ENCODE measurements at regions not wholly inside any gene's neighbourhood (a gene's known extent, or its start where the extent isn't known, plus 50 kb on each side); places are given as distances from the start of the nearest gene placed in this dataset.
"Not testable (repeated sequence)": the region's sequence is repeated elsewhere in the genome, so short reads cannot be mapped to it uniquely, and the experiment has no call there.

GRCh38 chr11:83349296-83349695 lies 63.1 kb upstream of the CCDC90B start:
- in situ Hi-C loops (cut with MboI; ENCODE audit: low sequenced_read_pairs) = no loop called here
- no peaks in the 10 kb centered on the region for H3K9me3 ChIP-seq
- no peak for DNase-seq (ENCODE audit: low spot score in 2 of 2)
- no peaks in the 10 kb centered on the region for H3K4me1 ChIP-seq
- H3K36me3 ChIP-seq (replicated peaks) = no peaks in the 10 kb centered on the region
- no peak overlapping the region for H3K4me3 ChIP-seq
- peaks cover 7% of the 10 kb centered on the region for H3K27me3 ChIP-seq (ENCODE audit: low read depth)

GRCh38 chr11:83346706-83347105 lies 60.5 kb upstream of the CCDC90B start:
- H3K9me3 ChIP-seq; in situ Hi-C loops (cut with MboI; ENCODE audit: low sequenced_read_pairs); H3K27me3 ChIP-seq (ENCODE audit: low read depth); H3K4me1 ChIP-seq; DNase-seq (ENCODE audit: low spot score in 2 of 2); H3K4me3 ChIP-seq; H3K36me3 ChIP-seq (replicated peaks): not testable (repeated sequence)

GRCh38 chr11:83344521-83344920 lies 58.4 kb upstream of the CCDC90B start:
- H3K9me3 ChIP-seq; H3K27me3 ChIP-seq (ENCODE audit: low read depth); H3K4me1 ChIP-seq; DNase-seq (ENCODE audit: low spot score in 2 of 2); H3K36me3 ChIP-seq (replicated peaks); H3K4me3 ChIP-seq; in situ Hi-C loops (cut with MboI; ENCODE audit: low sequenced_read_pairs): not testable (repeated sequence)

- no peak overlapping the region for H3K4me3 ChIP-seq
- no peaks in the 10 kb centered on the region for H3K9me3 ChIP-seq
- peaks cover 10% of the 10 kb centered on the region; the same call in 1 of the 2 replicates for H3K27me3 ChIP-seq (ENCODE audit: low read depth)
- no peaks in the 10 kb centered on the region for H3K4me1 ChIP-seq
- H3K36me3 ChIP-seq (replicated peaks) = no peaks in the 10 kb centered on the region
- in situ Hi-C loops (cut with MboI; ENCODE audit: low sequenced_read_pairs) = no loop called here
- DNase-seq (ENCODE audit: low spot score in 2 of 2) = no peak
These were observed 50.8 kb upstream of the CCDC90B start for GRCh38 chr11:83336993-83337392.
